ENCODE measurements at regions not wholly inside any gene's neighbourhood (a gene's known extent, or its start where the extent isn't known, plus 50 kb on each side); places are given as distances from the start of the nearest gene placed in this dataset.

- Histone ChIP-seq H3K27ac (ENCODE audit: control insufficient read depth, insufficient read depth) (no peak overlapping the region), H3K4me3 (no peak overlapping the region), H2AFZ (ENCODE audit: control insufficient read depth, low read depth, low read length) (no peak overlapping the region), H3K4me1 (ENCODE audit: control insufficient read depth, insufficient read depth, low read length) (no peaks in the 10 kb centered on the region), H3K79me2 (ENCODE audit: control insufficient read depth, insufficient read depth, low read length) (no peaks in the 10 kb centered on the region), H3K9ac (ENCODE audit: control insufficient read depth, insufficient read depth, low read length) (no peak overlapping the region), H3K27me3 (replicated peaks in 1 of 2; ENCODE audit: control insufficient read depth in 2 of 2, insufficient read depth in 2 of 2, low read length in 1 of 2) (no peaks in the 10 kb centered on the region), H4K20me1 (ENCODE audit: control insufficient read depth, insufficient read depth) (no peaks in the 10 kb centered on the region), H3K9me3 (replicated peaks; ENCODE audit: control insufficient read depth, insufficient read depth, low read length) (no peaks in the 10 kb centered on the region), H3K36me3 (ENCODE audit: control insufficient read depth in 2 of 2, insufficient read depth in 2 of 2, low read length in 1 of 2) (no peaks in the 10 kb centered on the region), H3K4me2 (ENCODE audit: control insufficient read depth, insufficient read depth) (no peak overlapping the region)
- in situ Hi-C loops (cut with MboI): no loop called here
- ChIA-PET SMC1A (ENCODE audit: uncharacterized antibody, unreplicated experiment) (interaction anchor here (1.0 to 1.4 kb wide), 2 partner anchors 15 to 584 kb away, joined by 3 to 4 read pairs; no protein-coding TSS in a partner anchor), CTCF (no interaction called here), POLR2A (interaction anchor here (0.7 kb wide), 1 partner anchor 280 kb away, joined by 3 read pairs; no protein-coding TSS in a partner anchor), RAD21 (ENCODE audit: unreplicated experiment) (no interaction called here)
- BruUV-seq (replicated peaks): no TSS peak
- no peak for TF ChIP-seq YBX1 (IDR thresholded peaks at IDR 0.05)
- TF ChIP-seq SUPT20H (IDR thresholded peaks at IDR 0.05; ENCODE audit: borderline replicate concordance, control insufficient read depth, low read depth, low read length): no peak
- FAIRE-seq: no peak
- ATAC-seq: no peak
- DNase-seq (ENCODE audit: low read depth, low spot score): no peak
- intact Hi-C loops (cut with micrococcal nuclease; ENCODE audit: unreplicated experiment): no loop called here
Observed at GRCh38 chr5:153222936-153223335, 267.5 kb upstream of the GRIA1 start.

DNA sequence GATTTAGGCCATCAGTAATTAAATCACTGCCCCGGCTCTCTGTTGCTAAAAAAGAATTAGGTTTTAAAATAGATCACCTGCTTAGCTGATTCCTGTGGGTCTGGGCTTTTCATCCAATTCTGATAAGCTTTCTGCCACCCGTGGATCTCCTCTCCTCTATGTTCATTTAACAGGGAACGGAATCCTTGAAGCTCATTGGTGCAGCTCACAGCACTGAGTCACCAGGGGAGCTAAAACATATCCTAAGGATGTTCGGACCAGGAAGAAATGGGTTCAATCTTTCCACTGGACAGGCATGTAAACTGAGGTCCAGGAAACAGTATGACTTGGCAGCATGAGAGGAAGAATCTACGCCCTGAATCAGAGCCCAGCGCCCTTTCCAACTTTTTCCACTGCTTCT lies 267.1 kb upstream of the GRIA1 start:
- Histone ChIP-seq H3K79me2 (ENCODE audit: control insufficient read depth, insufficient read depth, low read length) (no peaks in the 10 kb centered on the region), H3K4me1 (ENCODE audit: control insufficient read depth, insufficient read depth, low read length) (no peaks in the 10 kb centered on the region), H3K27ac (ENCODE audit: control insufficient read depth, insufficient read depth) (no peak overlapping the region), H4K20me1 (ENCODE audit: control insufficient read depth, insufficient read depth) (no peaks in the 10 kb centered on the region), H3K4me2 (ENCODE audit: control insufficient read depth, insufficient read depth) (no peak overlapping the region), H2AFZ (ENCODE audit: control insufficient read depth, low read depth, low read length) (no peak overlapping the region), H3K4me3 (no peak overlapping the region), H3K36me3 (ENCODE audit: control insufficient read depth in 2 of 2, insufficient read depth in 2 of 2, low read length in 1 of 2) (no peaks in the 10 kb centered on the region), H3K27me3 (replicated peaks in 1 of 2; ENCODE audit: control insufficient read depth in 2 of 2, insufficient read depth in 2 of 2, low read length in 1 of 2) (no peaks in the 10 kb centered on the region), H3K9me3 (replicated peaks; ENCODE audit: control insufficient read depth, insufficient read depth, low read length) (no peaks in the 10 kb centered on the region), H3K9ac (ENCODE audit: control insufficient read depth, insufficient read depth, low read length) (no peak overlapping the region)
- SMC1A ChIA-PET (ENCODE audit: uncharacterized antibody, unreplicated experiment): interaction anchor here (1.1 to 1.4 kb wide), 2 partner anchors 14 to 15 kb away, joined by 3 to 4 read pairs; no protein-coding TSS in a partner anchor
- no TSS peak for BruUV-seq (replicated peaks)
- DNase-seq (ENCODE audit: low read depth, low spot score): no peak
- RAD21 ChIA-PET (ENCODE audit: unreplicated experiment): no interaction called here
- intact Hi-C loops (cut with micrococcal nuclease; ENCODE audit: unreplicated experiment): no loop called here
- in situ Hi-C loops (cut with MboI): no loop called here
- ATAC-seq: no peak
- 20% methylated on average over 6 of the region's 6 CpGs for WGBS (ENCODE audit: insufficient coverage, insufficient replicate concordance, low lambda C conversion rate, missing lambda C conversion rate)
- POLR2A ChIA-PET: no interaction called here
- FAIRE-seq: no peak
- CTCF ChIA-PET: no interaction called here
- TF ChIP-seq MYC (IDR thresholded peaks at IDR 0.05; ENCODE audit: insufficient read depth, insufficient read length, insufficient replicate concordance, low read length, severe bottlenecking) (no peak), LARP7 (IDR thresholded peaks at IDR 0.05) (no peak), SREBF2 (IDR thresholded peaks at IDR 0.05; ENCODE audit: low read length) (no peak), IRF5 (IDR thresholded peaks at IDR 0.05; ENCODE audit: borderline replicate concordance) (no peak), FOXM1 (IDR thresholded peaks at IDR 0.05; ENCODE audit: low read depth, low read length) (no peak), CHD2 (IDR thresholded peaks at IDR 0.05; ENCODE audit: borderline replicate concordance, low read depth, low read length) (no peak), PAX5 (IDR thresholded peaks at IDR 0.05; ENCODE audit: borderline replicate concordance, low read depth, low read length) (no peak), IRF4 (IDR thresholded peaks at IDR 0.05; ENCODE audit: low read depth, low read length) (no peak), SREBF1 (IDR thresholded peaks at IDR 0.05; ENCODE audit: low read length) (no peak), POLR2AphosphoS5 (IDR thresholded peaks at IDR 0.05; ENCODE audit: low read length) (no peak), MEF2B (IDR thresholded peaks at IDR 0.05; ENCODE audit: partially characterized antibody, poor library complexity, severe bottlenecking) (no peak), EZH2 (IDR thresholded peaks at IDR 0.05; ENCODE audit: borderline replicate concordance, control insufficient read depth, low read depth, low read length) (no peak)
- TF ChIP-seq, protein P1, sequence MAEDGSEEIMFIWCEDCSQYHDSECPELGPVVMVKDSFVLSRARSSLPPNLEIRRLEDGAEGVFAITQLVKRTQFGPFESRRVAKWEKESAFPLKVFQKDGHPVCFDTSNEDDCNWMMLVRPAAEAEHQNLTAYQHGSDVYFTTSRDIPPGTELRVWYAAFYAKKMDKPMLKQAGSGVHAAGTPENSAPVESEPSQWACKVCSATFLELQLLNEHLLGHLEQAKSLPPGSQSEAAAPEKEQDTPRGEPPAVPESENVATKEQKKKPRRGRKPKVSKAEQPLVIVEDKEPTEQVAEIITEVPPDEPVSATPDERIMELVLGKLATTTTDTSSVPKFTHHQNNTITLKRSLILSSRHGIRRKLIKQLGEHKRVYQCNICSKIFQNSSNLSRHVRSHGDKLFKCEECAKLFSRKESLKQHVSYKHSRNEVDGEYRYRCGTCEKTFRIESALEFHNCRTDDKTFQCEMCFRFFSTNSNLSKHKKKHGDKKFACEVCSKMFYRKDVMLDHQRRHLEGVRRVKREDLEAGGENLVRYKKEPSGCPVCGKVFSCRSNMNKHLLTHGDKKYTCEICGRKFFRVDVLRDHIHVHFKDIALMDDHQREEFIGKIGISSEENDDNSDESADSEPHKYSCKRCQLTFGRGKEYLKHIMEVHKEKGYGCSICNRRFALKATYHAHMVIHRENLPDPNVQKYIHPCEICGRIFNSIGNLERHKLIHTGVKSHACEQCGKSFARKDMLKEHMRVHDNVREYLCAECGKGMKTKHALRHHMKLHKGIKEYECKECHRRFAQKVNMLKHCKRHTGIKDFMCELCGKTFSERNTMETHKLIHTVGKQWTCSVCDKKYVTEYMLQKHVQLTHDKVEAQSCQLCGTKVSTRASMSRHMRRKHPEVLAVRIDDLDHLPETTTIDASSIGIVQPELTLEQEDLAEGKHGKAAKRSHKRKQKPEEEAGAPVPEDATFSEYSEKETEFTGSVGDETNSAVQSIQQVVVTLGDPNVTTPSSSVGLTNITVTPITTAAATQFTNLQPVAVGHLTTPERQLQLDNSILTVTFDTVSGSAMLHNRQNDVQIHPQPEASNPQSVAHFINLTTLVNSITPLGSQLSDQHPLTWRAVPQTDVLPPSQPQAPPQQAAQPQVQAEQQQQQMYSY (CRISPR knock-in tag; IDR thresholded peaks at IDR 0.05): no peak
